Chondrocyte (in vitro differentiated cells): ENCODE measurements at regions not wholly inside any gene's neighbourhood (a gene's known extent, or its start where the extent isn't known, plus 50 kb on each side); places are given as distances from the start of the nearest gene placed in this dataset.
"Not testable (repeated sequence)": the region's sequence is repeated elsewhere in the genome, so short reads cannot be mapped to it uniquely, and the experiment has no call there.

ENCODE experiments used
- DNase-seq: peaks from one replicate; pipeline ENCODE4 v3.0.0; 2021; ENCODE audit warnings: mixed read lengths, low spot score
- H3K27ac Mint-ChIP-seq: one replicate; pipeline ENCODE4 v1.8.0; 2021; ENCODE audit warnings: mild to moderate bottlenecking, moderate library complexity, mixed read lengths; ENCODE audit not compliant: unreplicated experiment
- H3K27me3 Mint-ChIP-seq: 2 replicates; pipeline ENCODE4 v1.8.0; 2021; ENCODE audit warnings: low read depth, mixed read lengths
- H3K36me3 Mint-ChIP-seq: 2 replicates; pipeline ENCODE4 v1.8.0; 2021; ENCODE audit warnings: low read depth, mixed read lengths
- H3K4me1 Mint-ChIP-seq: 2 replicates; pipeline ENCODE4 v1.8.0; 2021; ENCODE audit warnings: low read depth, mild to moderate bottlenecking, mixed read lengths
- H3K4me3 Mint-ChIP-seq: one replicate; pipeline ENCODE4 v1.8.0; 2021; ENCODE audit warnings: mild to moderate bottlenecking, moderate library complexity, mixed read lengths; ENCODE audit not compliant: unreplicated experiment
- H3K9me3 Mint-ChIP-seq: 2 replicates; pipeline ENCODE4 v1.8.0; 2021; ENCODE audit warnings: low read depth, mixed read lengths
- TF ChIP-seq, protein P1 (sequence below): fragments of 200-600 bp; sonication (generic); IDR thresholded peaks from 2 replicates; pipeline ENCODE4 v1.5.0; 2021; ENCODE audit warnings: antibody characterized with exemption, mild to moderate bottlenecking, moderate library complexity

DNA sequence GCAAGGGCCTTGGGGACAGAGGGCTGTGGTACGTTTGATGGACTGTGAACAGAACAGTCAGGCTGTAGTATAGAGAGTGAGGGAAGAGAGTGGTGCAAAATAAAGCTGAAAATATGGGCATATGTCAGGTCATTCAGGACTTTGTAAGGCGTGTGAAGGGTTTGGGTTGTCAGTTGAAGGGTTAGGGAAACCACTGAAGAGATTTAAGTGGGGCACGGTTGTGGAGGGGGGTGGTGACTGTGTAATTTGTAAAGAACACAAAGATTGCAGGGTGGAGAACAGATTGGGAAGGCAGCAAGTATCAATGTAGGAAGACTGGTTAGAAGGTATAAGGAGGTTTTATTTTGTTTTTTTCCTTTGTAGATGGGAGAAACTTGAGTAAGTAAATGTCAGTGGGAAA lies 349.8 kb downstream of the DLEU7 start:
- Mint-ChIP-seq H3K27ac (no peak overlapping the region), H3K4me1 (peaks cover 13% of the 10 kb centered on the region), H3K27me3 (no peaks in the 10 kb centered on the region), H3K36me3 (no peaks in the 10 kb centered on the region), H3K9me3 (no peaks in the 10 kb centered on the region), H3K4me3 (no peak overlapping the region)
- TF ChIP-seq, protein P1, sequence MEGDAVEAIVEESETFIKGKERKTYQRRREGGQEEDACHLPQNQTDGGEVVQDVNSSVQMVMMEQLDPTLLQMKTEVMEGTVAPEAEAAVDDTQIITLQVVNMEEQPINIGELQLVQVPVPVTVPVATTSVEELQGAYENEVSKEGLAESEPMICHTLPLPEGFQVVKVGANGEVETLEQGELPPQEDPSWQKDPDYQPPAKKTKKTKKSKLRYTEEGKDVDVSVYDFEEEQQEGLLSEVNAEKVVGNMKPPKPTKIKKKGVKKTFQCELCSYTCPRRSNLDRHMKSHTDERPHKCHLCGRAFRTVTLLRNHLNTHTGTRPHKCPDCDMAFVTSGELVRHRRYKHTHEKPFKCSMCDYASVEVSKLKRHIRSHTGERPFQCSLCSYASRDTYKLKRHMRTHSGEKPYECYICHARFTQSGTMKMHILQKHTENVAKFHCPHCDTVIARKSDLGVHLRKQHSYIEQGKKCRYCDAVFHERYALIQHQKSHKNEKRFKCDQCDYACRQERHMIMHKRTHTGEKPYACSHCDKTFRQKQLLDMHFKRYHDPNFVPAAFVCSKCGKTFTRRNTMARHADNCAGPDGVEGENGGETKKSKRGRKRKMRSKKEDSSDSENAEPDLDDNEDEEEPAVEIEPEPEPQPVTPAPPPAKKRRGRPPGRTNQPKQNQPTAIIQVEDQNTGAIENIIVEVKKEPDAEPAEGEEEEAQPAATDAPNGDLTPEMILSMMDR = no peak
- no peak for DNase-seq

DNA sequence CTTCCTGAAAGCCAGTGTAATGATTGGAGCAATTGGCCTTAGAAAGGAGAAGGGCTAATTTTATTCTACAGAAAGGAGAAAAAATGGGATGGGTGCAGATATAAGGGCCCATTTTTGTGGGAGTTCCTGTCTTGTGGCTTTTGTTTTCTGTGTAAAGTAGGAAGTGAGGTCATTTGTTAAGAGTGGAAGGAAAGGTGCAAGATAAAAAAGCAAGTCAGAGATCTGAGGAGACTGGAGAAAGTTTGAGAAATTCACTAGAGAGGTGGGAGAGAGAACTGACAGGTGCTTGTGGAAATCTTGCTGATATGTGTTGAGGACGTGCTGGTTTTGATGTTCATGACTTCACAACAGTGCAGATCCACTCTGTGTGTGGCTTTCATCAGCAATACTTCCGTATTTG lies 349.4 kb downstream of the DLEU7 start:
- TF ChIP-seq, protein P1 = no peak
- no peak overlapping the region for H3K4me3 Mint-ChIP-seq
- no peaks in the 10 kb centered on the region for H3K27me3 Mint-ChIP-seq
- peaks cover 13% of the 10 kb centered on the region for H3K4me1 Mint-ChIP-seq
- H3K27ac Mint-ChIP-seq = no peak overlapping the region
- DNase-seq = no peak
- H3K36me3 Mint-ChIP-seq = no peaks in the 10 kb centered on the region
- no peaks in the 10 kb centered on the region for H3K9me3 Mint-ChIP-seq

GRCh38 chr13:50503212-50503611 lies 340.3 kb downstream of the DLEU7 start:
- not testable (repeated sequence) for H3K4me3 Mint-ChIP-seq, DNase-seq, H3K27me3 Mint-ChIP-seq, H3K36me3 Mint-ChIP-seq, H3K9me3 Mint-ChIP-seq, H3K27ac Mint-ChIP-seq, H3K4me1 Mint-ChIP-seq

- Mint-ChIP-seq H3K27me3 (no peaks in the 10 kb centered on the region), H3K36me3 (no peaks in the 10 kb centered on the region), H3K27ac (no peak overlapping the region), H3K9me3 (peaks cover 6% of the 10 kb centered on the region), H3K4me3 (no peak overlapping the region), H3K4me1 (no peaks in the 10 kb centered on the region)
- TF ChIP-seq, protein P1 = no peak
- DNase-seq = no peak
Observed at GRCh38 chr13:50509167-50509566, 334.3 kb downstream of the DLEU7 start.

DNA sequence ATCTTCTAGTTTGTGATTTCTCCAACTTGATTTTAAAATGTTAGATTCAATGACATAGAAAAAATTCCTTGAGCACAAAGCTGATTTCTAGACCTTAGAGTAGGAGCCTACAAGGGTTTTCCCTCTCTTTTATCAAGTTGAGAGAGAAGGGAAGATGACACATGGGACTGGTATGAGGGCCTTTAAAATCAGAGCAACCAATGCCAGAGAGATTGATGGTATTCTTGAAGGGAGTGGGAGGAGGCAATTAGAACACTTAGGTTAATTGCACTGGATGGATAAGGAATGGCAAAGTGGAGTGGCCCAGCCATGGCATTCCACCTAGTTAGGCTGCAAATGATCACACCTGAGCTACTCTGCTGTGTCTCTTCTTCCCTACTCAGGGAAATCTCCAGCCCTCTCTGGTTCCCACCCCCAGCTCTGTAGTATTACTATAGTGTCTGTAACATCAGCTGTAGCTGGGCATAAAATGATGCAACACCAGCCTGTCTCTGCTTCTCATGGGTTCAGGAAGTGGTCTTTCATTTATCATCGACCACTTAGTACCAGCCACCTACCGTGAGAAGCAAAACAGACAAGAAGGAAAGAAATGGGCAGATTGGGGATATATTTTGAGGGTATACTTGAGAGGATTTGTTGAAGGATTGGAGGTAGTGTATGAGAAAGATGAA lies 333.6 kb downstream of the DLEU7 start:
- H3K27ac Mint-ChIP-seq = no peak overlapping the region
- H3K27me3 Mint-ChIP-seq = no peaks in the 10 kb centered on the region
- TF ChIP-seq, protein P1 = no peak
- DNase-seq = no peak
- H3K36me3 Mint-ChIP-seq = no peaks in the 10 kb centered on the region
- H3K4me1 Mint-ChIP-seq = no peaks in the 10 kb centered on the region
- no peak overlapping the region for H3K4me3 Mint-ChIP-seq
- H3K9me3 Mint-ChIP-seq = peaks cover 5% of the 10 kb centered on the region

GRCh38 chr13:50510885-50511545 lies 332.5 kb downstream of the DLEU7 start:
- H3K4me1 Mint-ChIP-seq, H3K27ac Mint-ChIP-seq, H3K27me3 Mint-ChIP-seq, DNase-seq, H3K4me3 Mint-ChIP-seq, H3K9me3 Mint-ChIP-seq, H3K36me3 Mint-ChIP-seq: not testable (repeated sequence)
